SK-N-SH (cell line): ENCODE measurements at regions not wholly inside any gene's neighbourhood (a gene's known extent, or its start where the extent isn't known, plus 50 kb on each side); places are given as distances from the start of the nearest gene placed in this dataset.

Experiments used
- CTCF ChIA-PET: fragments of 300-600, 350-600 bp; formaldehyde crosslinking; extraction: SDS; loops from one replicate; lab custom pipeline; 2021; lab: Yijun Ruan, JAX
- POLR2A ChIA-PET: fragments of 350-600 bp; sonication (Branson Sonifier 250); formaldehyde crosslinking; extraction: SDS; loops from one replicate; lab custom pipeline; 2020; ENCODE audit warnings: antibody characterized with exemption, inconsistent platforms; lab: Yijun Ruan, JAX
- DNase-seq: peaks from one replicate; pipeline ENCODE4 v3.0.0; 2012
- H2AFZ ChIP-seq: fragments of 200-600 bp; sonication (generic); 2 replicates; pipeline ENCODE4 v1.8.1; 2016; ENCODE audit warnings: antibody characterized with exemption, mild to moderate bottlenecking, low read depth
- H3F3A ChIP-seq: fragments of 200-600 bp; sonication (generic); replicated peaks from 2 replicates; pipeline ENCODE3; 2016; ENCODE audit warnings: antibody characterized with exemption, mild to moderate bottlenecking; ENCODE audit not compliant: insufficient read depth
- H3K27ac ChIP-seq, 2 experiments: fragments of 200-500 bp in 1 of 2; fragments of 200-600 bp in 1 of 2; sonication (Bioruptor generic) in 1 of 2; sonication (generic), shearing (Covaris generic) in 1 of 2; 2 replicates each; pipeline versions ENCODE4 v1.5.1 to v1.6.1; 2014 to 2016; ENCODE audit warnings: low read depth in 2 of 2, inconsistent platforms in 1 of 2, low read length in 1 of 2, mild to moderate bottlenecking in 1 of 2, mixed read lengths in 1 of 2
- H3K27me3 ChIP-seq: fragments of 200-600 bp; sonication (generic), shearing (Covaris generic); 2 replicates; pipeline ENCODE4 v1.6.1; 2016; ENCODE audit warnings: mixed run types; ENCODE audit not compliant: insufficient read depth
- H3K36me3 ChIP-seq, 2 experiments: fragments of 200-500 bp in 1 of 2; fragments of 200-600 bp in 1 of 2; sonication (Bioruptor generic) in 1 of 2; sonication (generic) in 1 of 2; replicated peaks in 1 of 2; 2 replicates each; pipeline versions ENCODE3 to v1.5.1; 2014 to 2016; ENCODE audit warnings: low read length in 1 of 2, mild to moderate bottlenecking in 1 of 2; ENCODE audit not compliant: insufficient read depth in 2 of 2, control insufficient read depth in 1 of 2
- H3K4me1 ChIP-seq, 2 experiments: fragments of 200-500 bp in 1 of 2; fragments of 200-600 bp in 1 of 2; sonication (Bioruptor generic) in 1 of 2; sonication (generic), shearing (Covaris generic) in 1 of 2; 2 replicates each; pipeline versions ENCODE4 v1.5.1 to v1.6.1; 2014 to 2016; ENCODE audit warnings: low read depth in 1 of 2, low read length in 1 of 2, mixed run types in 1 of 2; ENCODE audit not compliant: insufficient read depth in 2 of 2, control insufficient read depth in 1 of 2
- H3K4me2 ChIP-seq: fragments of 200-600 bp; sonication (generic), shearing (Covaris generic); 2 replicates; pipeline ENCODE4 v1.6.1; 2017; ENCODE audit warnings: mixed run types
- H3K4me3 ChIP-seq, 2 experiments: fragments of 200-500 bp in 1 of 2; fragments of 200-600 bp in 1 of 2; sonication (Bioruptor generic) in 1 of 2; sonication (generic), shearing (Covaris generic) in 1 of 2; 2 replicates each; pipeline versions ENCODE4 v1.5.1 to v1.8.1; 2014 to 2016; ENCODE audit warnings: low read depth in 2 of 2, inconsistent platforms in 1 of 2, low read length in 1 of 2, mild to moderate bottlenecking in 1 of 2, mixed read lengths in 1 of 2, moderate library complexity in 1 of 2
- H3K79me2 ChIP-seq: fragments of 200-600 bp; sonication (generic); 2 replicates; pipeline ENCODE4 v1.8.1; 2017; ENCODE audit warnings: mild to moderate bottlenecking; ENCODE audit not compliant: insufficient read depth
- H3K9ac ChIP-seq: fragments of 200-600 bp; sonication (generic); 2 replicates; pipeline ENCODE4 v1.6.1; 2017; ENCODE audit warnings: mixed run types
- H3K9me2 ChIP-seq: fragments of 200-600 bp; sonication (generic); 2 replicates; pipeline ENCODE4 v1.6.1; 2017; ENCODE audit warnings: mixed run types
- H3K9me3 ChIP-seq: fragments of 200-600 bp; sonication (generic); 2 replicates; pipeline ENCODE4 v1.6.1; 2017; ENCODE audit warnings: mixed run types, mild to moderate bottlenecking, moderate library complexity
- H4K20me1 ChIP-seq: fragments of 200-600 bp; sonication (generic); 2 replicates; pipeline ENCODE4 v1.6.1; 2017; ENCODE audit warnings: mild to moderate bottlenecking, mixed run types; ENCODE audit not compliant: insufficient read depth
- CHD2 ChIP-seq: fragments of 150-350 bp; IDR thresholded peaks from 2 replicates; pipeline ENCODE4 v1.6.1; 2018; ENCODE audit warnings: low read length; ENCODE audit not compliant: partially characterized antibody
- ELF1 ChIP-seq: IDR thresholded peaks from 2 replicates; pipeline ENCODE4 v1.4.0; 2012
- EP300 ChIP-seq, 2 experiments: IDR thresholded peaks; 2 replicates each; pipeline versions ENCODE4 v1.4.0 to v1.6.1; 2012; ENCODE audit warnings: borderline replicate concordance in 1 of 2, low read depth in 1 of 2, low read length in 1 of 2
- FOSL2 ChIP-seq: IDR thresholded peaks from 2 replicates; pipeline ENCODE4 v1.4.0; 2012; ENCODE audit warnings: low read depth, mild to moderate bottlenecking, moderate library complexity, borderline replicate concordance
- FOXJ3 ChIP-seq: sonication (generic); formaldehyde crosslinking; IDR thresholded peaks from 2 replicates; pipeline ENCODE4 v1.5.1; 2020; ENCODE audit warnings: mild to moderate bottlenecking, missing genetic modification reagents
- GABPA ChIP-seq: IDR thresholded peaks from 2 replicates; pipeline ENCODE4 v1.4.0; 2012; ENCODE audit warnings: low read depth, mild to moderate bottlenecking
- MEF2A ChIP-seq: IDR thresholded peaks from 2 replicates; pipeline ENCODE4 v1.4.0; 2012; ENCODE audit warnings: low read depth, borderline replicate concordance
- RAD21 ChIP-seq: IDR thresholded peaks from 2 replicates; pipeline ENCODE4 v1.6.1; 2012; ENCODE audit warnings: mild to moderate bottlenecking, low read length
- RCOR1 ChIP-seq: fragments of 150-350 bp; IDR thresholded peaks from 2 replicates; pipeline ENCODE4 v1.6.1; 2017; ENCODE audit warnings: antibody characterized with exemption, low read length
- RFX5 ChIP-seq: IDR thresholded peaks from 2 replicates; pipeline ENCODE4 v1.6.1; 2012; ENCODE audit warnings: mild to moderate bottlenecking, improper control_type of control experiment, low read length
- TEAD4 ChIP-seq: IDR thresholded peaks from 2 replicates; pipeline ENCODE4 v1.4.0; 2012; ENCODE audit warnings: mild to moderate bottlenecking, borderline replicate concordance; ENCODE audit not compliant: insufficient read depth
- YY1 ChIP-seq: IDR thresholded peaks from 2 replicates; pipeline ENCODE4 v1.4.0; 2012; ENCODE audit warnings: low read depth, mild to moderate bottlenecking
- WGBS: methylation state at CpG from one replicate; pipeline ENCODE4 v1.1.6; 2017; ENCODE audit warnings: low lambda C conversion rate; 5-methylcytosine and 5-hydroxymethylcytosine counted together
- TF ChIP-seq, protein P1 (sequence below): IDR thresholded peaks from 2 replicates; pipeline ENCODE4 v1.4.0; 2012; ENCODE audit warnings: low read depth
- TF ChIP-seq, protein P2 (sequence below): IDR thresholded peaks from 2 replicates; pipeline ENCODE4 v1.6.1; 2012; ENCODE audit warnings: mild to moderate bottlenecking, low read depth, low read length, moderate library complexity
- TF ChIP-seq, protein P3 (sequence below): IDR thresholded peaks from 2 replicates; pipeline ENCODE4 v1.4.0; 2012; ENCODE audit warnings: low read depth, borderline replicate concordance
- TF ChIP-seq, protein P4 (sequence below): fragments of 150-350 bp; IDR thresholded peaks from 2 replicates; pipeline ENCODE4 v1.6.1; 2016; ENCODE audit warnings: mild to moderate bottlenecking, low read depth, low read length

DNA sequence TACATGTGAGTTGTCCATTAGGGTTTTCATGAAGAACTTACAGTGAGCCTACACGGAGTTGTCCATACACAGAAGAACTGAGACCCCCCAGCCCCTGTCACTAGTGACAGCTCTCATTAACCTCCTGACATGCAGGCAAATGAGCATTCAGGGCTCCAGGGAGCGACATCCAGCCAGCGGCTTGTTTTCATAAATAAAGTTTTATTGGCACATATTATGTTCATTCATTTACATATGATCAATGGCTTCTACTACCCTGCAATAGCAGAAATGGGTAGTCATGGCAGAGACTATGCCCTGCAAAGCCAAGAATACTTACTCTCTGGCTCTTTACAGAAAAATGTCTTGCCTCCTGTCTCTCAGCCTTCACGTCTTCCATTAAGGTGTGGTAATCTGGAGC lies 553.5 kb downstream of the EDEM1 start:
- Histone ChIP-seq H3K4me2 (no peak overlapping the region), H3K9me2 (no peaks in the 10 kb centered on the region), H3K9ac (no peak overlapping the region), H2AFZ (no peak overlapping the region), H3K79me2 (no peaks in the 10 kb centered on the region), H4K20me1 (no peaks in the 10 kb centered on the region), H3K36me3 (no peaks in the 10 kb centered on the region), H3K27ac (no peak overlapping the region), H3K4me1 (no peaks in the 10 kb centered on the region), H3K9me3 (no peaks in the 10 kb centered on the region), H3F3A (no peaks in the 10 kb centered on the region), H3K4me3 (no peak overlapping the region), H3K27me3 (no peaks in the 10 kb centered on the region)
- no peak for TF ChIP-seq TEAD4
- TF ChIP-seq, protein P1, sequence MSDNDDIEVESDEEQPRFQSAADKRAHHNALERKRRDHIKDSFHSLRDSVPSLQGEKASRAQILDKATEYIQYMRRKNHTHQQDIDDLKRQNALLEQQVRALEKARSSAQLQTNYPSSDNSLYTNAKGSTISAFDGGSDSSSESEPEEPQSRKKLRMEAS, result no peak
- no peak for TF ChIP-seq YY1
- TF ChIP-seq MEF2A, result no peak
- TF ChIP-seq RAD21, result no peak
- WGBS, result 0% methylated on average over 4 of the region's 4 CpGs
- CTCF ChIA-PET, result no interaction called here
- POLR2A ChIA-PET, result no interaction called here
- no peak for DNase-seq

DNA sequence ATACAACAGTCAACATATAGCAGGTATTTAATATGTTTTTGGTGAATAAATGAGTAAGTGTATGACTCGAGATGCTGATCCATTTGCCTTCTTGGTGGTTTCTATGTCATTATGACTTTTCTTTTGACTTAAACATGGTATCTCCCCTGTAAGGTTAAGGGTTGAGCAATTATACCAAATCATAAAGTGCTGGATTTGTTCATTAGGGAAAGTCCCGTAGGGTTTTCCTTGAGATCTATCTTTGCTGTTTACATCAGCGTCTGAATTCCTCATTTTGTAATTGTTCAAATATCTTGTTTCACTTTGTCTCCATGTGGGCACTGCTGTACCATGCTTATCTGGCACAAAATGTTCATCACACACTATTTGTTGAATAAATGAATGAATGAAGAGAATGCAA lies 562.6 kb downstream of the EDEM1 start:
- Histone ChIP-seq H3K79me2 (no peaks in the 10 kb centered on the region), H3K4me3 (no peak overlapping the region), H3K9ac (no peak overlapping the region), H3K9me2 (no peaks in the 10 kb centered on the region), H3K4me2 (no peak overlapping the region), H3K36me3 (no peaks in the 10 kb centered on the region), H3F3A (no peaks in the 10 kb centered on the region), H3K27me3 (no peaks in the 10 kb centered on the region), H3K9me3 (no peaks in the 10 kb centered on the region), H2AFZ (no peak overlapping the region), H3K4me1 (no peaks in the 10 kb centered on the region)
- no peak for DNase-seq
- CTCF ChIA-PET, result no interaction called here
- no peak for TF ChIP-seq YY1
- TF ChIP-seq RCOR1, result no peak
- no peak for TF ChIP-seq FOXJ3
- no peak for TF ChIP-seq CHD2
- TF ChIP-seq, protein P2, sequence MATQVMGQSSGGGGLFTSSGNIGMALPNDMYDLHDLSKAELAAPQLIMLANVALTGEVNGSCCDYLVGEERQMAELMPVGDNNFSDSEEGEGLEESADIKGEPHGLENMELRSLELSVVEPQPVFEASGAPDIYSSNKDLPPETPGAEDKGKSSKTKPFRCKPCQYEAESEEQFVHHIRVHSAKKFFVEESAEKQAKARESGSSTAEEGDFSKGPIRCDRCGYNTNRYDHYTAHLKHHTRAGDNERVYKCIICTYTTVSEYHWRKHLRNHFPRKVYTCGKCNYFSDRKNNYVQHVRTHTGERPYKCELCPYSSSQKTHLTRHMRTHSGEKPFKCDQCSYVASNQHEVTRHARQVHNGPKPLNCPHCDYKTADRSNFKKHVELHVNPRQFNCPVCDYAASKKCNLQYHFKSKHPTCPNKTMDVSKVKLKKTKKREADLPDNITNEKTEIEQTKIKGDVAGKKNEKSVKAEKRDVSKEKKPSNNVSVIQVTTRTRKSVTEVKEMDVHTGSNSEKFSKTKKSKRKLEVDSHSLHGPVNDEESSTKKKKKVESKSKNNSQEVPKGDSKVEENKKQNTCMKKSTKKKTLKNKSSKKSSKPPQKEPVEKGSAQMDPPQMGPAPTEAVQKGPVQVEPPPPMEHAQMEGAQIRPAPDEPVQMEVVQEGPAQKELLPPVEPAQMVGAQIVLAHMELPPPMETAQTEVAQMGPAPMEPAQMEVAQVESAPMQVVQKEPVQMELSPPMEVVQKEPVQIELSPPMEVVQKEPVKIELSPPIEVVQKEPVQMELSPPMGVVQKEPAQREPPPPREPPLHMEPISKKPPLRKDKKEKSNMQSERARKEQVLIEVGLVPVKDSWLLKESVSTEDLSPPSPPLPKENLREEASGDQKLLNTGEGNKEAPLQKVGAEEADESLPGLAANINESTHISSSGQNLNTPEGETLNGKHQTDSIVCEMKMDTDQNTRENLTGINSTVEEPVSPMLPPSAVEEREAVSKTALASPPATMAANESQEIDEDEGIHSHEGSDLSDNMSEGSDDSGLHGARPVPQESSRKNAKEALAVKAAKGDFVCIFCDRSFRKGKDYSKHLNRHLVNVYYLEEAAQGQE, result no peak
- TF ChIP-seq EP300 (IDR thresholded peaks at IDR 0.05; ENCODE audit: borderline replicate concordance in 1 of 2, low read depth in 1 of 2, low read length in 1 of 2), result no peak
- no peak for TF ChIP-seq ELF1
- TF ChIP-seq RFX5, result no peak
- TF ChIP-seq FOSL2, result no peak
- TF ChIP-seq, protein P3, sequence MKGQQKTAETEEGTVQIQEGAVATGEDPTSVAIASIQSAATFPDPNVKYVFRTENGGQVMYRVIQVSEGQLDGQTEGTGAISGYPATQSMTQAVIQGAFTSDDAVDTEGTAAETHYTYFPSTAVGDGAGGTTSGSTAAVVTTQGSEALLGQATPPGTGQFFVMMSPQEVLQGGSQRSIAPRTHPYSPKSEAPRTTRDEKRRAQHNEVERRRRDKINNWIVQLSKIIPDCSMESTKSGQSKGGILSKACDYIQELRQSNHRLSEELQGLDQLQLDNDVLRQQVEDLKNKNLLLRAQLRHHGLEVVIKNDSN, result no peak
- TF ChIP-seq MEF2A, result no peak
- TF ChIP-seq, protein P4, sequence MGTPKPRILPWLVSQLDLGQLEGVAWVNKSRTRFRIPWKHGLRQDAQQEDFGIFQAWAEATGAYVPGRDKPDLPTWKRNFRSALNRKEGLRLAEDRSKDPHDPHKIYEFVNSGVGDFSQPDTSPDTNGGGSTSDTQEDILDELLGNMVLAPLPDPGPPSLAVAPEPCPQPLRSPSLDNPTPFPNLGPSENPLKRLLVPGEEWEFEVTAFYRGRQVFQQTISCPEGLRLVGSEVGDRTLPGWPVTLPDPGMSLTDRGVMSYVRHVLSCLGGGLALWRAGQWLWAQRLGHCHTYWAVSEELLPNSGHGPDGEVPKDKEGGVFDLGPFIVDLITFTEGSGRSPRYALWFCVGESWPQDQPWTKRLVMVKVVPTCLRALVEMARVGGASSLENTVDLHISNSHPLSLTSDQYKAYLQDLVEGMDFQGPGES, result no peak
- no peak for TF ChIP-seq GABPA
- TF ChIP-seq, all 33 proteins: peak for 0
- Histone ChIP-seq H3K27ac (no peak overlapping the region), H4K20me1 (no peaks in the 10 kb centered on the region)
- WGBS, result 6% methylated on average over 3 of the region's 3 CpGs
- POLR2A ChIA-PET, result no interaction called here
